SH-SY5Y (cell line): ENCODE measurements at regions not wholly inside any gene's neighbourhood (a gene's known extent, or its start where the extent isn't known, plus 50 kb on each side); places are given as distances from the start of the nearest gene placed in this dataset.

Experiments
- GATA2 ChIP-seq: IDR thresholded peaks from 2 replicates; pipeline ENCODE4 v1.6.1; 2011; ENCODE audit warnings: mild to moderate bottlenecking, low read depth, low read length
- GATA3 ChIP-seq: IDR thresholded peaks from 2 replicates; pipeline ENCODE4 v1.6.1; 2011; ENCODE audit warnings: low read depth, mild to moderate bottlenecking, low read length, moderate library complexity

- TF ChIP-seq GATA2 (peak; percentile 20; the same call in 1 of the 2 replicates), GATA3 (no peak)
Observed at GRCh38 chr5:157917491-157917890, 58.5 kb upstream of the CLINT1 start.
